Thoracic aorta (tissue), 2 donors: ENCODE measurements at regions not wholly inside any gene's neighbourhood (a gene's known extent, or its start where the extent isn't known, plus 50 kb on each side); places are given as distances from the start of the nearest gene placed in this dataset.

Source experiments
- ATAC-seq: fragments of 150-250 bp; one replicate; pipeline ENCODE4 v1.8.0; 2017; ENCODE audit warnings: low read depth; ENCODE audit not compliant: insufficient number of reproducible peaks, low FRiP score
- DNase-seq: peaks from one replicate; pipeline ENCODE4 v3.0.0-alpha.2; 2020; ENCODE audit warnings: low spot score
- H3K27ac ChIP-seq, 2 donors: fragments of 200-600 bp; sonication (generic); 1 replicate in 1 of 2; 2 replicates in 1 of 2; pipeline ENCODE4 v1.5.1; 2016; ENCODE audit warnings: mild to moderate bottlenecking in 2 of 2, moderate library complexity in 2 of 2
- H3K27me3 ChIP-seq: fragments of 200-600 bp; sonication (generic); replicated peaks from 2 replicates; pipeline ENCODE4 v1.6.0; 2016; ENCODE audit warnings: mild to moderate bottlenecking; ENCODE audit not compliant: insufficient read depth
- H3K36me3 ChIP-seq: fragments of 200-600 bp; sonication (generic); one replicate; pipeline ENCODE4 v1.5.1; 2016
- H3K4me1 ChIP-seq, 2 donors: fragments of 200-600 bp; sonication (generic); 1 replicate in 1 of 2; 2 replicates in 1 of 2; pipeline versions ENCODE4 v1.5.1 to v1.6.0; 2016; ENCODE audit warnings: low read depth in 2 of 2, mild to moderate bottlenecking in 1 of 2; ENCODE audit not compliant: control insufficient read depth in 1 of 2
- H3K4me3 ChIP-seq: fragments of 200-600 bp; sonication (generic); 2 replicates; pipeline ENCODE4 v1.5.1; 2016; ENCODE audit warnings: mild to moderate bottlenecking
- H3K9me3 ChIP-seq: fragments of 200-600 bp; sonication (generic); 2 replicates; pipeline ENCODE4 v1.5.1; 2016
- CTCF ChIP-seq: fragments of 200-600 bp; sonication (generic); IDR thresholded peaks from one replicate; pipeline ENCODE4 v1.5.1; 2019; ENCODE audit warnings: antibody characterized with exemption

- TF ChIP-seq CTCF = no peak
- Histone ChIP-seq H3K27me3 (no peaks in the 10 kb centered on the region), H3K27ac (no peak overlapping the region), H3K4me3 (no peak overlapping the region), H3K36me3 (no peaks in the 10 kb centered on the region), H3K4me1 (peaks cover 12 to 13% of the 10 kb centered on the region in 2 donors), H3K9me3 (no peaks in the 10 kb centered on the region)
- DNase-seq (no peak), ATAC-seq (peak; percentile 54)
Observed at GRCh38 chr3:107992976-107993684, 97.7 kb downstream of the CD47 start.

DNA sequence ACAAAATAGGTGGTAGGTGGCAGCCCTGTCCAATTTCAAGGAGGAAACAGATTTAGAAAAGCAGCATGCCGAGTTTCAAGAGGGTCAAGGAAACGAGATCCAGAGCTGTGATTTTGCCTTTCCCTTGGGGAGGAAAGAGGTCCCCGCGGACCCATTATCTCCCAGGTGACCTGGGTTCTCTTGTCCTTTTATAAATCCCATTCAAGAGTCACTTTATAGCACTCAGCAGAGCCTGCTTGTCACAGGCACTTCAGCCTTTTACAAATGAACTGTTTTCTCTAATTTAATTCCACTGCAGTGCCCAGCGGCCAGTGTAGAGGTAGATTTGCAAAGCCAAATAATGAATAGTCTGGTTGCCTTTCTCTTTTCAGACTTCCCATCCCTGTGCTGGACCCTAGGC lies 99.9 kb downstream of the CD47 start:
- no peaks in the 10 kb centered on the region for H3K36me3 ChIP-seq
- TF ChIP-seq CTCF = no peak
- no peak overlapping the region for H3K4me3 ChIP-seq
- H3K27ac ChIP-seq = no peak overlapping the region
- DNase-seq = no peak
- no peaks in the 10 kb centered on the region for H3K27me3 ChIP-seq
- peaks cover 29 to 34% of the 10 kb centered on the region in 2 donors for H3K4me1 ChIP-seq
- H3K9me3 ChIP-seq = no peaks in the 10 kb centered on the region
- no peak for ATAC-seq

GRCh38 chr3:107990433-107990832 lies 100.4 kb downstream of the CD47 start:
- Histone ChIP-seq H3K4me3 (no peak overlapping the region), H3K27me3 (no peaks in the 10 kb centered on the region), H3K9me3 (no peaks in the 10 kb centered on the region), H3K36me3 (no peaks in the 10 kb centered on the region), H3K4me1 (peaks cover 29 to 34% of the 10 kb centered on the region in 2 donors), H3K27ac (no peak overlapping the region)
- TF ChIP-seq CTCF = no peak
- DNase-seq = no peak
- no peak for ATAC-seq

DNA sequence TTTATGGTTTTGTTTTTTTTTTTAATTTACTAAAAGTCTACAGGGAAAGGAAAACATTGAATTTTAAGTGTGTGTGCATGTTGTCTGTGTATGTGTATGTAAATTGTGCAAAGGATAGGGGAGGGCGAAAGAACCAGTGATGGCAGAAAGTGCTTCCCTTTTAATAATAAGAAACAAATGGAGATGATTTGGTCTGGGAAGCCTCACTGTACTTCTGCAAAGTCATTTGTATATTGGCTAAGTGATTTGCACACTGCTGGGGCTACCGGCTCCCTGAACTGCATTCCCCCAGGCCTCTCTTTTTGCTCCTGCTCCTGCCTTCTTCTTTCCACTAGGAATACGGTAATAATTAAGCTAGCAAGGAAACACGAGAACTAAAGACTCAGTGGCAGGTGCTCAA lies 101.2 kb downstream of the CD47 start:
- Histone ChIP-seq H3K9me3 (no peaks in the 10 kb centered on the region), H3K27me3 (no peaks in the 10 kb centered on the region), H3K4me1 (peaks cover 29 to 34% of the 10 kb centered on the region in 2 donors), H3K27ac (no peak overlapping the region), H3K36me3 (no peaks in the 10 kb centered on the region), H3K4me3 (no peak overlapping the region)
- ATAC-seq (no peak), DNase-seq (no peak)
- no peak for TF ChIP-seq CTCF

- Histone ChIP-seq H3K4me1 (peaks cover 29 to 34% of the 10 kb centered on the region in 2 donors), H3K9me3 (no peaks in the 10 kb centered on the region), H3K36me3 (no peaks in the 10 kb centered on the region), H3K4me3 (no peak overlapping the region), H3K27me3 (no peaks in the 10 kb centered on the region), H3K27ac (no peak overlapping the region)
- DNase-seq (peak; percentile 25), ATAC-seq (no peak)
- no peak for TF ChIP-seq CTCF
Observed at GRCh38 chr3:107988460-107989175, 102.2 kb downstream of the CD47 start.
